ENCODE measurements at regions not wholly inside any gene's neighbourhood (a gene's known extent, or its start where the extent isn't known, plus 50 kb on each side); places are given as distances from the start of the nearest gene placed in this dataset.

GRCh38 chr3:160094562-160094961, 105.9 kb downstream of the IL12A start:
- no peak for TF ChIP-seq EZH2 (IDR thresholded peaks at IDR 0.05; ENCODE audit: low read depth, low read length, severe bottlenecking)
- no peak for TF ChIP-seq CTCF (IDR thresholded peaks at IDR 0.05; ENCODE audit: control extremely low read depth in 1 of 3, insufficient read depth in 1 of 3, low read depth in 1 of 3, low read length in 3 of 3)
- TF ChIP-seq EP300 (IDR thresholded peaks at IDR 0.05; ENCODE audit: borderline replicate concordance in 1 of 2, low read depth in 2 of 2, low read length in 2 of 2): no peak
- no peak for TF ChIP-seq POLR2A (IDR thresholded peaks at IDR 0.05; ENCODE audit: control extremely low read depth in 1 of 2, low read depth in 2 of 2, low read length in 2 of 2)
- TF ChIP-seq YY1 (IDR thresholded peaks at IDR 0.05; ENCODE audit: low read depth, low read length): no peak
- TF ChIP-seq ZNF274 (IDR thresholded peaks at IDR 0.05; ENCODE audit: borderline replicate concordance, extremely low read depth, low read length): no peak
- no peak for TF ChIP-seq SIN3A (conservative IDR thresholded peaks at IDR 0.05 in 1 of 2, IDR thresholded peaks at IDR 0.05 in 1 of 2; ENCODE audit: low read depth in 1 of 2, low read length in 2 of 2)
- no peak for TF ChIP-seq NANOG (IDR thresholded peaks at IDR 0.05; ENCODE audit: insufficient read depth, low read depth, low read length, poor library complexity, severe bottlenecking)
- TF ChIP-seq TBP (IDR thresholded peaks at IDR 0.05; ENCODE audit: low read depth, low read length): no peak
- no peak for TF ChIP-seq BRCA1 (IDR thresholded peaks at IDR 0.05; ENCODE audit: low read depth, low read length)
- TF ChIP-seq GTF2F1 (IDR thresholded peaks at IDR 0.05; ENCODE audit: borderline replicate concordance, low read depth, low read length): no peak
- no peak for TF ChIP-seq EGR1 (IDR thresholded peaks at IDR 0.05; ENCODE audit: borderline replicate concordance, low read depth, low read length)
- TF ChIP-seq KDM5A (IDR thresholded peaks at IDR 0.05; ENCODE audit: low read length): no peak
- no peak for TF ChIP-seq SAP30 (IDR thresholded peaks at IDR 0.05; ENCODE audit: insufficient read depth, insufficient replicate concordance, low read length)

All from H1 (cell line).